ENCODE measurements at regions not wholly inside any gene's neighbourhood (a gene's known extent, or its start where the extent isn't known, plus 50 kb on each side); places are given as distances from the start of the nearest gene placed in this dataset.

GRCh38 chr3:28903171-28903601 lies 377.7 kb upstream of the RBMS3 start:
- Histone ChIP-seq H2BK20ac (ENCODE audit: low read length) (no peak overlapping the region), H2BK120ac (replicated peaks; ENCODE audit: low read depth, low read length) (no peak overlapping the region), H3K4me3 (ENCODE audit: extremely low read depth in 1 of 4, insufficient read depth in 2 of 4, low read depth in 3 of 4, low read length in 4 of 4) (no peak overlapping the region), H2BK15ac (ENCODE audit: low read length) (no peak overlapping the region), H4K5ac (ENCODE audit: insufficient read length, low read depth, low read length) (no peak overlapping the region), H2AFZ (ENCODE audit: low read length) (no peak overlapping the region), H2BK12ac (ENCODE audit: low read depth, low read length) (no peak overlapping the region), H3K79me2 (ENCODE audit: control insufficient read depth in 1 of 2, insufficient read depth in 2 of 2, low read length in 2 of 2) (no peaks in the 10 kb centered on the region), H3K56ac (replicated peaks; ENCODE audit: insufficient read length, low read depth, low read length) (no peak overlapping the region), H3K4me1 (replicated peaks in 1 of 4; ENCODE audit: control insufficient read depth in 3 of 4, insufficient read depth in 4 of 4, low read length in 3 of 4) (no peaks in the 10 kb centered on the region), H3K14ac (ENCODE audit: insufficient read length) (no peak overlapping the region), H3K9me3 (ENCODE audit: insufficient read depth in 2 of 2, low read depth in 1 of 2, low read length in 1 of 2) (peaks cover 0 to 10% of the 10 kb centered on the region in 2 experiments; a peak in 2 of 4 replicates), H3K4ac (replicated peaks; ENCODE audit: insufficient read length, low read depth, low read length) (no peak overlapping the region), H4K91ac (replicated peaks; ENCODE audit: insufficient read length, low read length) (no peak overlapping the region), H3K27ac (ENCODE audit: low read depth, low read length) (no peak overlapping the region), H3K23me2 (ENCODE audit: low read depth, low read length) (no peaks in the 10 kb centered on the region), H4K8ac (ENCODE audit: extremely low read depth, insufficient read depth, low read length) (no peak overlapping the region), H3K4me2 (ENCODE audit: insufficient read depth in 1 of 2, low read depth in 2 of 2, low read length in 2 of 2) (no peak overlapping the region), H3K27me3 (replicated peaks in 1 of 4; ENCODE audit: control insufficient read depth in 3 of 4, extremely low read depth in 1 of 4, insufficient read depth in 3 of 4, low read length in 3 of 4) (no peaks in the 10 kb centered on the region), H3K9ac (replicated peaks in 1 of 4; ENCODE audit: extremely low read depth in 1 of 4, low read depth in 3 of 4, low read length in 3 of 4) (no peak overlapping the region), H3K23ac (ENCODE audit: insufficient read length) (no peak overlapping the region), H2BK5ac (ENCODE audit: low read depth, low read length) (no peak overlapping the region), H3K18ac (ENCODE audit: extremely low read depth, low read length) (no peak overlapping the region), H2AK5ac (ENCODE audit: low read depth, low read length) (no peak overlapping the region), H3K36me3 (ENCODE audit: control insufficient read depth in 2 of 4, insufficient read depth in 4 of 4, low read length in 3 of 4) (peaks cover 0 to 3% (median 0%) of the 10 kb centered on the region in 4 experiments; a peak in 1 of 8 replicates), H4K20me1 (replicated peaks in 1 of 2; ENCODE audit: control insufficient read depth in 1 of 2, insufficient read depth in 2 of 2, low read length in 2 of 2) (no peaks in the 10 kb centered on the region), H3K79me1 (ENCODE audit: low read depth, low read length) (no peaks in the 10 kb centered on the region)
- WGBS, 2 experiments (ENCODE audit: extremely low coverage in 1 of 2, insufficient coverage in 1 of 2, insufficient read length in 1 of 2, insufficient replicate concordance in 2 of 2, low coverage in 1 of 2, low lambda C conversion rate in 2 of 2, missing lambda C conversion rate in 1 of 2) = 94% methylated on average over 30 of the region's 30 CpGs; no CpG with 5 or more reads in 1 of the 2 experiments
- FAIRE-seq (no peak), DNase-seq (ENCODE audit: low read depth in 1 of 2, low spot score in 2 of 2) (no peak)
- ChIA-PET CTCF (ENCODE audit: partially characterized antibody) (no interaction called here), POLR2A (ENCODE audit: partially characterized antibody) (interaction anchor here (1.2 kb wide), 1 partner anchor 9 kb away, joined by 3 read pairs; no protein-coding TSS in a partner anchor)
- TF ChIP-seq, protein P1, sequence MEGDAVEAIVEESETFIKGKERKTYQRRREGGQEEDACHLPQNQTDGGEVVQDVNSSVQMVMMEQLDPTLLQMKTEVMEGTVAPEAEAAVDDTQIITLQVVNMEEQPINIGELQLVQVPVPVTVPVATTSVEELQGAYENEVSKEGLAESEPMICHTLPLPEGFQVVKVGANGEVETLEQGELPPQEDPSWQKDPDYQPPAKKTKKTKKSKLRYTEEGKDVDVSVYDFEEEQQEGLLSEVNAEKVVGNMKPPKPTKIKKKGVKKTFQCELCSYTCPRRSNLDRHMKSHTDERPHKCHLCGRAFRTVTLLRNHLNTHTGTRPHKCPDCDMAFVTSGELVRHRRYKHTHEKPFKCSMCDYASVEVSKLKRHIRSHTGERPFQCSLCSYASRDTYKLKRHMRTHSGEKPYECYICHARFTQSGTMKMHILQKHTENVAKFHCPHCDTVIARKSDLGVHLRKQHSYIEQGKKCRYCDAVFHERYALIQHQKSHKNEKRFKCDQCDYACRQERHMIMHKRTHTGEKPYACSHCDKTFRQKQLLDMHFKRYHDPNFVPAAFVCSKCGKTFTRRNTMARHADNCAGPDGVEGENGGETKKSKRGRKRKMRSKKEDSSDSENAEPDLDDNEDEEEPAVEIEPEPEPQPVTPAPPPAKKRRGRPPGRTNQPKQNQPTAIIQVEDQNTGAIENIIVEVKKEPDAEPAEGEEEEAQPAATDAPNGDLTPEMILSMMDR (IDR thresholded peaks at IDR 0.05; ENCODE audit: control extremely low read depth in 1 of 3, insufficient read depth in 1 of 3, low read depth in 1 of 3, low read length in 3 of 3) = no peak
- TF ChIP-seq NRF1 (IDR thresholded peaks at IDR 0.05; ENCODE audit: low read depth, low read length) (no peak), HDAC2 (IDR thresholded peaks at IDR 0.05; ENCODE audit: borderline replicate concordance in 1 of 2, low read depth in 2 of 2, low read length in 2 of 2) (no peak), SIRT6 (IDR thresholded peaks at IDR 0.05; ENCODE audit: low read length) (no peak), EZH2 (IDR thresholded peaks at IDR 0.05; ENCODE audit: low read depth, low read length, severe bottlenecking) (no peak), TAF7 (optimal IDR thresholded peaks at IDR 0.05; ENCODE audit: borderline replicate concordance, low read depth, low read length) (no peak), KDM4A (IDR thresholded peaks at IDR 0.05; ENCODE audit: low read depth, low read length, severe bottlenecking) (no peak), KDM1A (IDR thresholded peaks at IDR 0.05; ENCODE audit: borderline replicate concordance, low read length) (no peak), SUZ12 (IDR thresholded peaks at IDR 0.05; ENCODE audit: low read length) (no peak), YY1 (IDR thresholded peaks at IDR 0.05; ENCODE audit: low read depth, low read length) (no peak), MAFK (IDR thresholded peaks at IDR 0.05; ENCODE audit: low read depth, low read length) (no peak), TEAD4 (IDR thresholded peaks at IDR 0.05; ENCODE audit: low read depth, low read length) (no peak)

Data from H1 (cell line).